HG03175 (cell line): ENCODE measurements at regions not wholly inside any gene's neighbourhood (a gene's known extent, or its start where the extent isn't known, plus 50 kb on each side); places are given as distances from the start of the nearest gene placed in this dataset.

Experiments
- ATAC-seq: cut with Tn5 transposase; IDR thresholded peaks from one replicate; pipeline ENCODE4 v1.9.1; 2021; ENCODE audit warnings: mild to moderate bottlenecking, moderate library complexity; ENCODE audit not compliant: unreplicated experiment

- ATAC-seq: no peak
Observed at GRCh38 chr2:49262801-49263560, 108.7 kb upstream of the FSHR start.

GRCh38 chr2:49261781-49262180, 107.5 kb upstream of the FSHR start:
- ATAC-seq: no peak

GRCh38 chr2:49260979-49261538, 106.7 kb upstream of the FSHR start:
- no peak for ATAC-seq

- no peak for ATAC-seq
Observed at GRCh38 chr2:49259926-49260325, 105.6 kb upstream of the FSHR start.

GRCh38 chr2:49255409-49255971, 101.2 kb upstream of the FSHR start:
- ATAC-seq: no peak

- no peak for ATAC-seq
Observed at GRCh38 chr2:49254401-49254800, 100.1 kb upstream of the FSHR start.

DNA sequence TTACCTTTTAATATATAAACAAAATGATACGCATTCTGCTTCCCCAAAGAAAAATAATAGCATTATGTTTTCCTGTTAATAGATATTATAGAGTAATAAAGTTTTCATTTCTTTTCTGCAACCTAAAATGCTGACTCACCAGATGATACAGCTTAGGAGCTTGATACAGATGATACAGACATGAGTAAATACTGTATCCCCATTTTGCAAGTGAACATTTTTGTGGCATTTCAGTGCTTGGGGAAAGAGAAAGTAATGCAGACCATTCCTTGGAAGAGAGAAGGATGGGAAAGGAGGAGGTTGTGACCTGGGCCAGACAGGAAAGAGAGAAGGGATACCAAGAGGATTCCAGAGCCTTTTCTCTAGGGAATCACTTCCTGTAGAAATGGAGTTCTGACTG, 97.5 kb upstream of the FSHR start:
- ATAC-seq: no peak

GRCh38 chr2:49251251-49251650, 96.9 kb upstream of the FSHR start:
- no peak for ATAC-seq

DNA sequence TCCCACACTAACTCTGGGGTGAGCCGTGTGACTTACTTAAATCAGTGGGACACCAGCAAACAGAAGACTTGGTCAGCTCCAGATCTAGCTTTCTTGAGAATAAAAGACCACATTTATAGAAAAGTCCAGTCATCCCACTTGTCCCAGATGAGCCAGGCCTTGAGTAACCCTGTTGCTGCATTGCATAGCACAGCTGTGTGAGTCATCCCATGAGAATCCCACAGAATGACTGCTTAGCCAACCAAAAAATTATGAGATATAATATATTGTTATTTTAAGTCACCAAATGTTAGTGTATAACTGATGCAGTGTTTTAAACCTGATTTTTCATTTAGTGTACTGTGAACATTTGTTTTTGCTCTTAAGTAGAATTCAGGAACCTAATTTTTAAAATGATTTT, 94.2 kb upstream of the FSHR start:
- no peak for ATAC-seq

- ATAC-seq: no peak
Observed at GRCh38 chr2:49241991-49242390, 87.7 kb upstream of the FSHR start.

DNA sequence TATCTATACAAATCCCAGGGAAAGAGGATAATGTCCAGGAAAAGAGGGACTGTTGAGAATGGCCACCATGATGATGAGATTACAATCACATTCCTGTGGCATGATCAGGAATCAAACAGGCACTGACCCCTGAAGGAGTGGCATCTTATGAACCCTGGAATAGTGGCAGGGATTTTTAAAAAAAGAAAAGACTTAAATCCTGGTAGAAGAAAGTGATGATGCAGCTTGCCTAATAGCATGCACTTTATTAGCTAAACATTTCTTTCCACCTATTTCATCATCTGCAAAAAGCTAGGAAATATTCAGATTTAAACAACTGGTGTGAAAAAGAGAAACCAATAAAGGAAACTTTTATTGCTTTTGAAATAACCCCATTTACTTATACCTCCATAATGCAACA, 87.2 kb upstream of the FSHR start:
- no peak for ATAC-seq

GRCh38 chr2:49240608-49241007, 86.3 kb upstream of the FSHR start:
- ATAC-seq: no peak

DNA sequence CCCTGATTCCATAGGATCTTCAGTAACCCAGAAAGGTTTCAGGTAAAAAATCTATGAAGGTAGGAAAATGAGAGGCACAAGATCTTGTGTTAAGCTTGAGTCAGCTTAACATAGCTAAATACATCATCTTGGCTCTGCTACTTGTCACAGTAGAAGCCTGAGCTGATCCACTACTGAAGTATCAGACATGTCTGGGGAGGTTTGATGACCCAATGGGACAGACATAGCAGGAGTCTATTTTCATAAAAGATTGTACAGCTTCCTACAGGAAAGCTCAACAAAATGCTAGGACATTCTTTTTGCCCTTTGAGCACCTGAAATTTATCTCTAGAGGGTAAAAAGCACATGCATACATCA, 84.3 kb upstream of the FSHR start:
- no peak for ATAC-seq

- no peak for ATAC-seq
Observed at GRCh38 chr2:49237867-49238603, 83.7 kb upstream of the FSHR start.

DNA sequence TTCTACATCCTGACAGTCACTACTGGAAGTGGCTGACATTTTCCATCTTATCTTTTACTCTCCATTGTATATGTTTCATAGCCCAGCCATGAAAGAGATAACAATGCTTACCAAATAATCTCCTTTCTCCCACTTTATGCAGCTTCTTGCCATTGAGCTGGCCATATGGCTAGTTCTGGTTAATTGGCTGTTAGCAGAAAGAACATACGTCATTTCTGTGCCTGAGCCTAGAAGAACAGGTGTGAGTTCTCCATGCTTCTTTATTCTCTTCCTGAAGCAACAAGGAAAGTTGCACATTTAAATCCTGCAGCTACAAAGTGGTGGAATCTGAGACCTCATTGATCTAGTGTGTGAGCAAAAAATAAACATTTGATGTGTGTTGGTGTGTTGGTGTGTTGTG, 82.0 kb upstream of the FSHR start:
- no peak for ATAC-seq

DNA sequence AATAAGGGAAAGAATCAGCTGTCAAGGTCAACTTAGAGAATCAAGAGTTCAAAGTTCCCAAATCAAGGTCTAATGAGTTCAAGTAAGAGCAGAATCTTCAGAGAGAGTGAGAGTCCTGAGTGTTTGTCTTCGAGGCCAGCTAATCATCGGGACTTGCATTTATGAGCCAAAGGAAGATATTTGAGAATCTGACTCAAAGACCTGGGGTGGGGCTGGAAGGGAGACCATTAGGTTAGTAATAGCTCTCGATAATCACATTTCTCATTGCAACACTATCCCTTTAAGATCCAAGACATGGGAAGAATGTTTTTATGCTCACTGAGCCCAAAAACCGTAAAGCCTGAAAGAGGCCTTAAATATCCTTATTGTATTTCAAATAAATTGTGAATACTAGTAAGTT, 72.0 kb upstream of the FSHR start:
- no peak for ATAC-seq

DNA sequence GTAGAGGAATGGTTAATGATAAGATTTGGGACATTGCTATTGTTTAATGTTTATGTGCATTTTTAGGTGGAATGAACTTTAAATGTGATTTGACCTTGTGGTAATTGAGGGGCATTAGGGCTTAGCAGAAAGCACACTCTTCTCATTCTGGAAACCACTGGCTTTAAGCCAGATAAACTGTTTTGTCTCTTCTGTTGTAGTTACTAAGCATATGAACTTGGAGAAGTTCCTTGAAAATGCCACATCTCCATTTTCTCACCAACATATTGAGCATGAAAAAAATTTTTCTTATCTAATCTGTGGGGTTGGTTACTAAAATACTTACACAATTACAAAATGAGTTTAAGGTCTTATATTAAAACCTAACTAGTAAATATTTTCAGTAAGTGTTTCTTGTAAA, 70.8 kb upstream of the FSHR start:
- no peak for ATAC-seq

- no peak for ATAC-seq
Observed at GRCh38 chr2:49224426-49225010, 70.2 kb upstream of the FSHR start.

DNA sequence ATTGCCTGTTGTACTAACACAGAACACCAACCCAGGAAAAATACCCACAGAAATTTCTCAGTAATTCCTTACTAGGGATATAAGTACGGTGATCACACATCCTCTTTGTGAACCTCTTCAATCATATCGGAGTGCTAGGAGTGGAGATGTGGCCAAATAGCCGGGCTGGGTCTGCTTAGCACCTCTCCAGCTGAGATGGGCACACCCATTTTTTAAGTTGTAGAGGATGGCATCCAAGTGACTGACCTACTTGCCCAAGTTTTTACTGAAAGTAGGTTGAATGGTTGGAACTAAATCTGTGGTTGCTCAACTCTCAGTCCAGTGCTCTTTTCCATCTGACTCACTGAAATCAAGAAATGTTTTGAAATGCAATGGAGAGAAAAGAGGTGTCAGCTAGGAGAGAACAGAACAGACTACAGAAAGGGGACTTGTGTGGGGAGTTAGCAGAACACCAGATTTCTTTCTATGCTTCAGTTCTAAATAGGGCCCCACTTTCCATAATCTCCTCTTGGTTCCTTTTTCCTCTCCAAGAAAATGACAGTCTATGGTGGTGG, 68.7 kb upstream of the FSHR start:
- ATAC-seq: no peak

DNA sequence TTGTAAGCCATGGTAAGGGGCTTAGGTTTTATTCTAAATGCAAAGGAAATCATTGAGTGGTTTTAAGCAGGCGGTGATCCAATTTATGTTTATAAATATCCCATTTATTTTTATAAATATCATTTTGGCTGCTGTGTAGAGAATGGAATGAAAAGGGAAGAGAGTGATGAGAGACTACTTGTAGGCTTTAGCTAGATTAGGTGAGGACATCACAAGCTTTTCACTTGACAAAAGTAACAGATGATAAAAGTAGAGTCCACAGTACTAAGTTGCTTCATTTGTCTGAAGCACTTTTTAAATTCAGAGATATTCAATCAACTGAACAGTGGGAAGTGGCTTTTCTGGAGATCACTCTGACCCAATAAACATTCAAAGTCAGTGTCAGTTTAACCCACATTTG, 65.4 kb upstream of the FSHR start:
- ATAC-seq: no peak

DNA sequence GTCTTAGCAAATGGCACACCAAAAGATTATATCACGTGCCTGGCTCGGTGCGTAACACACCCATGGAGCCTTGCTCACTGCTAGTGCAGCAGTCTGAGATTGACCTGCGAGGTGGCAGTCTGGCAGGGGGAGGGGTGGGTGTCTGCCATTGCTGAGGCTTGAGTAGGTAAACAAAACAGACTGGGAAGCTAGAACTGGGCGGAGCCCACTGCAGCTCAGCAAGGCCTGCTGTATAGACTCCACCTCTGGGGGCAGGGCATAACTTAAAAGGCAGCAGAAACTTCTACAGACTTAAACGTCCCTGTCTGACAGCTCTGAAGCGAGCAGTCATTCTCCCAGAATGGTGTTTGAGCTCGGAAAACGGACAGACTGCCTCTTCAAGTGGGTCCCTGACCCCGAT, 55.9 kb upstream of the FSHR start:
- ATAC-seq: no peak
